Cardiac muscle cell (in vitro differentiated cells and primary cell): ENCODE measurements at regions not wholly inside any gene's neighbourhood (a gene's known extent, or its start where the extent isn't known, plus 50 kb on each side); places are given as distances from the start of the nearest gene placed in this dataset.
A peak's percentile ranks its signal among the peaks of the same experiment; 100 is the strongest.

Experiments used
- DNase-seq, 2 donors: peaks; one replicate each; pipeline versions ENCODE4 v3.0.0 to v3.0.0-alpha.2; 2010 to 2017; ENCODE audit warnings: low read depth in 1 of 2, low spot score in 1 of 2
- H3K27ac ChIP-seq: fragments of 200-600 bp; sonication (generic); 2 replicates; pipeline ENCODE4 v1.5.1; 2016
- H3K27me3 ChIP-seq: fragments of 200-600 bp; sonication (generic); 2 replicates; pipeline ENCODE4 v1.6.0; 2016; ENCODE audit warnings: control low read depth
- H3K36me3 ChIP-seq: fragments of 200-600 bp; sonication (generic); 2 replicates; pipeline ENCODE4 v1.5.1; 2016; ENCODE audit warnings: control low read depth
- H3K4me1 ChIP-seq: fragments of 200-600 bp; sonication (generic); 2 replicates; pipeline ENCODE4 v1.8.1; 2017; ENCODE audit warnings: low read depth, mild to moderate bottlenecking, mixed run types
- H3K4me3 ChIP-seq: fragments of 200-600 bp; sonication (generic); 2 replicates; pipeline ENCODE4 v1.5.1; 2016; ENCODE audit warnings: mild to moderate bottlenecking
- H3K9me3 ChIP-seq: fragments of 200-600 bp; sonication (generic); 2 replicates; pipeline ENCODE4 v1.5.1; 2017; ENCODE audit warnings: low read depth, mild to moderate bottlenecking, control low read depth
- TF ChIP-seq, protein P1 (sequence below): IDR thresholded peaks from 2 replicates; pipeline ENCODE4 v1.5.1; 2012; ENCODE audit warnings: low read depth, mild to moderate bottlenecking, low read length

- Histone ChIP-seq H3K4me1 (no peaks in the 10 kb centered on the region), H3K9me3 (no peaks in the 10 kb centered on the region), H3K27ac (no peak overlapping the region), H3K36me3 (no peaks in the 10 kb centered on the region), H3K4me3 (no peak overlapping the region), H3K27me3 (no peaks in the 10 kb centered on the region)
- no peak for DNase-seq
- TF ChIP-seq, protein P1, sequence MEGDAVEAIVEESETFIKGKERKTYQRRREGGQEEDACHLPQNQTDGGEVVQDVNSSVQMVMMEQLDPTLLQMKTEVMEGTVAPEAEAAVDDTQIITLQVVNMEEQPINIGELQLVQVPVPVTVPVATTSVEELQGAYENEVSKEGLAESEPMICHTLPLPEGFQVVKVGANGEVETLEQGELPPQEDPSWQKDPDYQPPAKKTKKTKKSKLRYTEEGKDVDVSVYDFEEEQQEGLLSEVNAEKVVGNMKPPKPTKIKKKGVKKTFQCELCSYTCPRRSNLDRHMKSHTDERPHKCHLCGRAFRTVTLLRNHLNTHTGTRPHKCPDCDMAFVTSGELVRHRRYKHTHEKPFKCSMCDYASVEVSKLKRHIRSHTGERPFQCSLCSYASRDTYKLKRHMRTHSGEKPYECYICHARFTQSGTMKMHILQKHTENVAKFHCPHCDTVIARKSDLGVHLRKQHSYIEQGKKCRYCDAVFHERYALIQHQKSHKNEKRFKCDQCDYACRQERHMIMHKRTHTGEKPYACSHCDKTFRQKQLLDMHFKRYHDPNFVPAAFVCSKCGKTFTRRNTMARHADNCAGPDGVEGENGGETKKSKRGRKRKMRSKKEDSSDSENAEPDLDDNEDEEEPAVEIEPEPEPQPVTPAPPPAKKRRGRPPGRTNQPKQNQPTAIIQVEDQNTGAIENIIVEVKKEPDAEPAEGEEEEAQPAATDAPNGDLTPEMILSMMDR, result no peak
Observed at GRCh38 chr9:2263665-2264064, 248.5 kb downstream of the SMARCA2 start.

DNA sequence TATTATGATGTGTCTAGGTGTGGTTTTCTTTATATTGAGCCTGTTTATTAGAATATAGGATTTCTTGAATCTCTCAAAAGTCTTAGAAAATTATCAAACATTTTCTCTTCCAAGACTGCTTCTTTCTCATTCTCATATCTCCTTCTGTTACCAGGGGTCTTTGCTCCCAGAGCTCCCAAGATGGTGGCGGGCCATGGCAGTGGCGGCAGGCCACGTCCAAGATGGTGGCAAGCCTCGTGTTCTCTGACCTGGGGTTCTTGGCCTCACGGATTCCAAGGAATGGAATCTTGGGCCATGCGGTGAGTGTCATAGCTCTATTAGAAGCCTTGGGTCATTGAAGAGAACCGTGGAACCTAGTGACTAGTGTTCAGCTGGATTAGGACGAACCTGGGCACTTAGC, 248.9 kb downstream of the SMARCA2 start:
- H3K4me1 ChIP-seq, result no peaks in the 10 kb centered on the region

DNA sequence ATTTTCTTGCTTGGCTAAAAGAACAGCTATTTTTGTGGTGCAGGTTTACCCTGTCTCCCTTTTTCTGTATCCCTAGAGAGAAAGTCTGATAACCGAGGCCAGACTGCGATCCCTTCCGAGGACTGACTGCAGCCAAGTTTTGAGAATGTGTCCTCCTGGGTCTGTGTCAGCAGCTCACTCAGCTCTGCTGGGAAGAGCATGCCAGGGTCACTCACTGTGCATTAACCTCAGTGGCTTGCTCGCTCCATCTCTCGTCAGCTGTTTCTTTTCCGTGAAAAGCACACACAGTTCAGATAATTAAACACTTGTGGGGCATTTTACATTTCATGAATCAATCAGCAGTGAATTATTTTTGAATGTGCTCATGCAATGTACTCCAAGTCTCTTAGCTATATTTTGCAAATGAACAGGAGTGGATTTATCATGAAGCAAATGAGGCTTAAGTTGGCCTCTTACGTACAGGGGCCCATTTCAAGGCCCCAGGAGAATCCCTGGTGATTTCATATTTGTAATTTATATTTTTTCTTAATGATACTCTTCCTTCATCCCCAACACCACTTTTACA, 252.1 kb downstream of the SMARCA2 start:
- H3K27me3 ChIP-seq, result no peaks in the 10 kb centered on the region
- H3K9me3 ChIP-seq, result no peaks in the 10 kb centered on the region
- no peaks in the 10 kb centered on the region for H3K4me1 ChIP-seq
- H3K27ac ChIP-seq, result no peak overlapping the region
- H3K36me3 ChIP-seq, result no peaks in the 10 kb centered on the region
- H3K4me3 ChIP-seq, result no peak overlapping the region
- peak; percentile 30 to 49 for DNase-seq
- TF ChIP-seq, protein P1, result no peak

More for the DNA sequence above, 248.9 kb downstream of the SMARCA2 start:
- Histone ChIP-seq H3K27ac (no peak overlapping the region), H3K4me3 (no peak overlapping the region), H3K27me3 (no peaks in the 10 kb centered on the region), H3K9me3 (no peaks in the 10 kb centered on the region), H3K36me3 (no peaks in the 10 kb centered on the region)
- TF ChIP-seq, protein P1, result no peak
- DNase-seq, result no peak

- no peaks in the 10 kb centered on the region for H3K9me3 ChIP-seq
- no peaks in the 10 kb centered on the region for H3K36me3 ChIP-seq
- no peak for DNase-seq
- TF ChIP-seq, protein P1, result no peak
- H3K27me3 ChIP-seq, result no peaks in the 10 kb centered on the region
- H3K4me1 ChIP-seq, result no peaks in the 10 kb centered on the region
- no peak overlapping the region for H3K4me3 ChIP-seq
- H3K27ac ChIP-seq, result no peak overlapping the region
Observed at GRCh38 chr9:2269778-2270177, 254.6 kb downstream of the SMARCA2 start.

DNA sequence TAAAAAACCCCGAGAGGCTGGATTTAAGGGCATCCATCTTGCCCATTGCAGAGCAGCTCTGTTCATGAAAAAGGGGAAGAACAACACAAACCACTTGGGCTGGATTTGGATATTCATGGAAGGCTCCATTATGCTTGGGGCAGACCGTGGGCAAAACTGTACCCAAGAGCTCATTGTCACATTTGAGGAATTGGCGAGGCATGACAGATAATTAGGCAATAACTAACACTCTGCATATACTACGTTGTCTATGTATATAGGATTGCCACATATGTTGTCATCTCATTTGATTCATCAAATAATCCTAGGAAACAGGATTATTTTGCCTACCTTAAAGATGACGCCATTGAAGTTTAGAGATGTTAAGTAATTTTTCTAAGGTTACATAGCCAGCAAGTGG, 255.4 kb downstream of the SMARCA2 start:
- Histone ChIP-seq H3K9me3 (no peaks in the 10 kb centered on the region), H3K36me3 (no peaks in the 10 kb centered on the region), H3K4me3 (no peak overlapping the region), H3K27me3 (no peaks in the 10 kb centered on the region), H3K4me1 (no peaks in the 10 kb centered on the region), H3K27ac (no peak overlapping the region)
- TF ChIP-seq, protein P1, result no peak
- no peak for DNase-seq
